ENCODE measurements at regions not wholly inside any gene's neighbourhood (a gene's known extent, or its start where the extent isn't known, plus 50 kb on each side); places are given as distances from the start of the nearest gene placed in this dataset.

- no peak for ATAC-seq (replicated peaks in 6 of 8)
- peaks cover 0 to 4% of the 10 kb centered on the region in 2 donors for H3K4me1 ChIP-seq (replicated peaks in 1 of 2)
- no peak overlapping the region for H3K4me3 ChIP-seq
- H3K27ac ChIP-seq, result no peak overlapping the region
- in situ Hi-C loops (cut with MboI; ENCODE audit: low pct_unique_long_range_greater_than_20kb in 2 of 9, low sequenced_read_pairs in 9 of 9, unreplicated experiment in 9 of 9), result no loop called here
These were observed 102.9 kb downstream of the CETN3 start for GRCh38 chr5:90306613-90307012.

DNA sequence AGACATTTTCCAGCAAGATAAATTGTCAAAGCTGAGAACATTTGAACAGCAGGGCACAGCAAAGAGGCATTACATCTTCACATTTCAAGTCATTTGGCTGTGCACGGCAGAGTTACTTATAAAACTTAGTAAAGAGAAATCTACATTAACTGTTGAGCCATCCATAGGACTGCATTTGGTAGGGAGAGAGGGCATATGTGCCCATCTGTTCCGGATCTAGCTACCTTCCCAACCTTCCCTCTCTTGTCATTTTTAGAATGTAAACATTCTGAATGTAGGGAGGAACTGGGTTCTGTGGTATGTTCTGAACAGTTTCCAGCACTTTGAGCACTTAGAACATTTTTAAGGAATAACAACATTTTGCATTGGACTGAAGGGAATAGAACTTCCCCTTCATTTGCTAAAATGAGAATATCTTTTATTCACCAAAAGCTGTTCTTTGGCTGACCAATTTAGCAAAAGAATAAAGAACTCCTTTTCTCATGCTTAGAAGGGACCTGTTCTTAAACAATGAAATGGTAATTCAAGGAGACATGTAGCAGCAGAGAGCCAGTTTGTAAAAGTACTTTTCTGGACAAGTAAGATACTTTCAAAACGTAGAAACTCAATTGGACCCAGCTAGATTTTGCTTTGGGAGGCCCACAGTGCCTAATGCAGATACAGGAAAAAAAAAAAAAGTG, 104.4 kb downstream of the CETN3 start:
- Histone ChIP-seq H3K4me1 (replicated peaks in 1 of 2) (peaks cover 0 to 4% of the 10 kb centered on the region in 2 donors), H3K27ac (no peak overlapping the region), H3K4me3 (no peak overlapping the region)
- WGBS, 10 experiments, result 0 to 41% (median 20%) methylated on average over 1 to 3 of the region's 3 CpGs
- in situ Hi-C loops (cut with MboI; ENCODE audit: low pct_unique_long_range_greater_than_20kb in 2 of 9, low sequenced_read_pairs in 9 of 9, unreplicated experiment in 9 of 9), result no loop called here
- peak in 2 of 8 experiments; percentile 14 to 16 for ATAC-seq (replicated peaks in 6 of 8)

DNA sequence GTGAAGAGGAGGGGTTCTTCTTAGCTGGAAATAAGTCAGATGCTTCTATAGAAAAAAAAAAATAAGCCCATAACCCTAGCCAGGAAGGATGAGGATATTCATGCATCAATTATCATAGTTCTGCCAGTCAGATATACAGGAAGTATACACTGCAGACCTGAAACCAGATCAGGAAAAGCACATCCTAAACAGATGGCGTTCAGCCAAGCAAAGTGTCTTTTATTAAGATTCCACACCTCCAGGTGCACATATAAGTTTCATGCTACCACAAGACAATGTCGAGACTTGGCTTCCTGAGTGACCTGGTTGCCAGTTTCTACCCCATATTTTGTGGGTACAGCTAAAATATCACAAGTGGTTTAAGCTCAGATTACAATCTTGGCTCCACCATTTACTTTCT, 108.3 kb downstream of the CETN3 start:
- Histone ChIP-seq H3K27ac (no peak overlapping the region), H3K4me3 (no peak overlapping the region), H3K4me1 (replicated peaks in 1 of 2) (peaks cover 4 to 5% of the 10 kb centered on the region in 2 donors)
- no peak for ATAC-seq (replicated peaks in 6 of 8)
- WGBS, 10 experiments, result 25 to 100% (median 58%) methylated on average over 1 to 2 of the region's 2 CpGs; no CpG with 5 or more reads in 3 of the 10 experiments
- in situ Hi-C loops (cut with MboI; ENCODE audit: low pct_unique_long_range_greater_than_20kb in 2 of 9, low sequenced_read_pairs in 9 of 9, unreplicated experiment in 9 of 9), result no loop called here

DNA sequence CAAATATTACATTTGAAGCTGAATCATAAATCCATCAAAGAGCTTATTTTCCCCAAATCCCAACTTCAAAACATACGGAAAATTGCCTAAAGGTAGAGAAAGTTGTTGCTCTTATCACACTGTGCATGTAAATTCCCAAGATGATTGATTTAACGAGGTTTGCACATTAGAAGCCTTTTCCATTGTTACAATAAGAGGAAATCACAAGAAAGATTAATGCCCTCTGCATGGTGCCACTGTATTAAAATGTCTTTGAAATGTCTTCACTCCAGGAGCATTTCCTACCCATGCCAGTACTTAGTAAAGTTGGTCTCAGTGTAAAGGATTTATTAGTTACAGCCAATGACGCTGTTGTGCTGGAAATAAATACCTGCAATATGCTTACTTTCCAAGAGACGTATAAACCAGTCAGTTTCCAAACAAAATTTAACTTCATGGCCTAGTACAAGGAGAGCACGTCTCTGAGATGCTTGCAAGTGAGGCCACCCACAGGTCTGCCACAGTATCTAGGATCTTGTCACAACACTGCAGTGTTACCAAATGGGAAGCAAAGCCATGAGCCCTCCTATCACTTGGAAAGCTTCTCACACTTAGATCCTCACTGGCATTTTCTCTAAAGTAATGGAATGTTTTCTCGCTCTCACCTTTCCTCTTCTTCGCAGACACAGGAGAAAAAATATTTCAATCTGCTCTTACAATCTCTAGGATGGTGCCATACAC, 112.4 kb downstream of the CETN3 start:
- in situ Hi-C loops (cut with MboI; ENCODE audit: low pct_unique_long_range_greater_than_20kb in 2 of 9, low sequenced_read_pairs in 9 of 9, unreplicated experiment in 9 of 9), result loop anchor here in 1 of 9 experiments (25.0 kb wide), 1 partner anchor 90 kb away; no protein-coding TSS in a partner anchor
- no peak overlapping the region for H3K27ac ChIP-seq
- 31 to 100% (median 55%) methylated on average over 1 to 7 of the region's 7 CpGs for WGBS, 10 experiments

GRCh38 chr5:90294604-90295003, 115.0 kb downstream of the CETN3 start:
- WGBS, 10 experiments, result 28 to 92% (median 66%) methylated on average over 1 to 5 of the region's 5 CpGs; no CpG with 5 or more reads in 1 of the 10 experiments
- in situ Hi-C loops (cut with MboI; ENCODE audit: low pct_unique_long_range_greater_than_20kb in 2 of 9, low sequenced_read_pairs in 9 of 9, unreplicated experiment in 9 of 9), result loop anchor here in 1 of 9 experiments (25.0 kb wide), 1 partner anchor 93 kb away; no protein-coding TSS in a partner anchor
- H3K4me3 ChIP-seq, result no peak overlapping the region
- no peak overlapping the region for H3K27ac ChIP-seq
- peaks cover 0 to 5% of the 10 kb centered on the region in 2 donors for H3K4me1 ChIP-seq (replicated peaks in 1 of 2)
- ATAC-seq (replicated peaks in 6 of 8), result no peak

More for the DNA sequence above, 112.4 kb downstream of the CETN3 start:
- peaks cover 0 to 5% of the 10 kb centered on the region in 2 donors for H3K4me1 ChIP-seq (replicated peaks in 1 of 2)
- no peak for ATAC-seq (replicated peaks in 6 of 8)
- H3K4me3 ChIP-seq, result no peak overlapping the region

DNA sequence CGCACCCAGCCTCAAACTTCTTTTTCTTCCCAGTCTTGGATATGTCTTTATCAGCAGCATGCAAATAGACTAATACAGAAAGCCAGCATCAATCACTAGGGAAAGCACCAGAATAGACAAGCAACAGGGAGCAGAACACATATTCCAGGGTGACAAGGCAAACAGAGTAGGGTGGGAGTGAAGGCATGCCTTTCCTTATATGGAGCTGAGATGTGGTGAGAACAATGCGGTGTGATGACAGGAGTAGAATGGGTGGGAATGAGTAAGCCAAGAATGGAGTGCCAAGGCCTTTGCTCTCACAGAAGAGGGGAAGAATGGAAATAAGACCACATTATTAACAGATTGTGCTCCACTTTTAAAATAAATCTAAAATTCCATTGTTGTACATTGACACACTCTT, 115.6 kb downstream of the CETN3 start:
- WGBS, 10 experiments, result 0 to 100% (median 89%) methylated on average over 1 to 2 of the region's 2 CpGs; no CpG with 5 or more reads in 3 of the 10 experiments
- Histone ChIP-seq H3K4me3 (no peak overlapping the region), H3K4me1 (replicated peaks in 1 of 2) (peaks cover 0 to 5% of the 10 kb centered on the region in 2 donors), H3K27ac (no peak overlapping the region)
- in situ Hi-C loops (cut with MboI; ENCODE audit: low pct_unique_long_range_greater_than_20kb in 2 of 9, low sequenced_read_pairs in 9 of 9, unreplicated experiment in 9 of 9), result loop anchor here in 1 of 9 experiments (25.0 kb wide), 1 partner anchor 93 kb away; no protein-coding TSS in a partner anchor
- ATAC-seq (replicated peaks in 6 of 8), result peak; percentile 47 to 99 (median 85)

- in situ Hi-C loops (cut with MboI; ENCODE audit: low pct_unique_long_range_greater_than_20kb in 2 of 9, low sequenced_read_pairs in 9 of 9, unreplicated experiment in 9 of 9), result loop anchor here in 1 of 9 experiments (25.0 kb wide), 1 partner anchor 97 kb away; no protein-coding TSS in a partner anchor
- ATAC-seq (replicated peaks in 6 of 8), result no peak
- H3K27ac ChIP-seq, result no peak overlapping the region
- no peaks in the 10 kb centered on the region for H3K4me1 ChIP-seq (replicated peaks in 1 of 2)
- 49 to 95% (median 81%) methylated on average over 4 to 5 of the region's 5 CpGs for WGBS, 10 experiments
- H3K4me3 ChIP-seq, result no peak overlapping the region
These were observed 118.9 kb downstream of the CETN3 start for GRCh38 chr5:90290648-90291047.

GRCh38 chr5:90289837-90290236, 119.7 kb downstream of the CETN3 start:
- Histone ChIP-seq H3K4me1 (replicated peaks in 1 of 2) (no peaks in the 10 kb centered on the region), H3K27ac (no peak overlapping the region), H3K4me3 (no peak overlapping the region)
- no peak for ATAC-seq (replicated peaks in 6 of 8)
- 10 to 95% (median 63%) methylated on average over 2 to 5 of the region's 5 CpGs; no CpG with 5 or more reads in 1 of the 10 experiments for WGBS, 10 experiments
- in situ Hi-C loops (cut with MboI; ENCODE audit: low pct_unique_long_range_greater_than_20kb in 2 of 9, low sequenced_read_pairs in 9 of 9, unreplicated experiment in 9 of 9), result loop anchor here in 1 of 9 experiments (25.0 kb wide), 1 partner anchor 97 kb away; no protein-coding TSS in a partner anchor

DNA sequence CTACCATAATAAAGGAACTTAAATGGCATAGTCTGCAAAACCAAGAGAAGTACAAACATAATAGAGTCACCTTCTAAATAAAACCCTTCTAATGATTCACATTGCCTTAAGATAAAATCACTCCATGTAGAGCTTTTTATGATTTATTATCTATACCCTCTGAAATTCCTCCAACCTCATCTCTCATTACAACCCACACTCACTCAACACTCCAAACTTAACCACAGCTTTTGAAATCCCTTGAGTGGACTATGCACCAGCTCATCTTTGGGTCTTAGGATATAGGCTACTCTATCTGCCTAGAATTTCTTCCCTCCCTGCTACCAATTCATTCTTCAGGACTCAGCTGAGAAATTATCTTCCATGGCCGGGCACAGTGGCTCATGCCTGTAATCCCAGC, 122.5 kb downstream of the CETN3 start:
- WGBS, 10 experiments, result 14 to 100% (median 60%) methylated on average over 1 of the region's 1 CpG; no CpG with 5 or more reads in 6 of the 10 experiments
- ATAC-seq (replicated peaks in 6 of 8), result no peak
- H3K4me3 ChIP-seq, result no peak overlapping the region
- in situ Hi-C loops (cut with MboI; ENCODE audit: low pct_unique_long_range_greater_than_20kb in 2 of 9, low sequenced_read_pairs in 9 of 9, unreplicated experiment in 9 of 9), result loop anchor here in 1 of 9 experiments (25.0 kb wide), 1 partner anchor 100 kb away; no protein-coding TSS in a partner anchor
- H3K4me1 ChIP-seq (replicated peaks in 1 of 2), result no peaks in the 10 kb centered on the region
- H3K27ac ChIP-seq, result no peak overlapping the region

DNA sequence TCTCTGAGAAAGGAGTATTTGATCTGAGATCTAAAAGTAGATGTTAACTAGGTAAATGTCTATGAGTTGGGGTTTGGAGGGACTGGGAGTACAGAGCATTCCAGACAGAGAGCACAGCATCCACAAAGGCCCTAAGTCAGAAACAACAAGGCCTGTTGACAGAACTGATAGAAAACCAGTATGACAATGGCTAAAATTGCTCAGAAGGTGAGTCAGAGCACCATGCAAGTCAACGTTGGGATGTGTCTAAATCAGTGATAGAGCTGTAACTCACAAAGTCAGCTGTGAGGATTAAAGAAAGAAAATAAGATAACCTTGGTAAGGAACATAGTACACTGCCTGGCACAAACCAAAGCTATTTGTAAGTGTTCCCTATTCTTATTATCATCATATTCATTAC, 124.0 kb downstream of the CETN3 start:
- in situ Hi-C loops (cut with MboI; ENCODE audit: low pct_unique_long_range_greater_than_20kb in 2 of 9, low sequenced_read_pairs in 9 of 9, unreplicated experiment in 9 of 9), result loop anchor here in 1 of 9 experiments (25.0 kb wide), 1 partner anchor 102 kb away; no protein-coding TSS in a partner anchor
- H3K27ac ChIP-seq, result no peak overlapping the region
- 0 to 73% (median 40%) methylated on average over 1 of the region's 1 CpG; no CpG with 5 or more reads in 3 of the 10 experiments for WGBS, 10 experiments

GRCh38 chr5:90284375-90284774, 125.2 kb downstream of the CETN3 start:
- no peak overlapping the region for H3K4me3 ChIP-seq
- H3K27ac ChIP-seq, result no peak overlapping the region
- ATAC-seq (replicated peaks in 6 of 8), result peak in 3 of 8 experiments; percentile 40 to 80 (median 78)
- WGBS, 10 experiments, result 33 to 100% (median 90%) methylated on average over 1 of the region's 1 CpG; no CpG with 5 or more reads in 1 of the 10 experiments
- H3K4me1 ChIP-seq (replicated peaks in 1 of 2), result no peaks in the 10 kb centered on the region
- in situ Hi-C loops (cut with MboI; ENCODE audit: low pct_unique_long_range_greater_than_20kb in 2 of 9, low sequenced_read_pairs in 9 of 9, unreplicated experiment in 9 of 9), result loop anchor here in 1 of 9 experiments (25.0 kb wide), 1 partner anchor 103 kb away; no protein-coding TSS in a partner anchor

More for the DNA sequence above, 124.0 kb downstream of the CETN3 start:
- Histone ChIP-seq H3K4me3 (no peak overlapping the region), H3K4me1 (replicated peaks in 1 of 2) (no peaks in the 10 kb centered on the region)
- ATAC-seq (replicated peaks in 6 of 8), result no peak

- ATAC-seq (replicated peaks in 6 of 8), result no peak
These were observed 130.5 kb downstream of the CETN3 start for GRCh38 chr5:90279091-90279490.

GRCh38 chr5:90274216-90274615, 135.3 kb downstream of the CETN3 start:
- in situ Hi-C loops (cut with MboI; ENCODE audit: low pct_unique_long_range_greater_than_20kb in 2 of 9, low sequenced_read_pairs in 9 of 9, unreplicated experiment in 9 of 9), result loop anchor here in 3 of 9 experiments (25.0 kb wide), 2 partner anchors 1537 to 1562 kb away; no protein-coding TSS in a partner anchor
- H3K27ac ChIP-seq, result no peak overlapping the region
- WGBS, 10 experiments, result 25 to 100% (median 83%) methylated on average over 1 to 2 of the region's 2 CpGs

More at GRCh38 chr5:90279091-90279490, 130.5 kb downstream of the CETN3 start:
- in situ Hi-C loops (cut with MboI; ENCODE audit: low pct_unique_long_range_greater_than_20kb in 2 of 9, low sequenced_read_pairs in 9 of 9, unreplicated experiment in 9 of 9), result loop anchor here in 1 of 9 experiments (25.0 kb wide), 1 partner anchor 108 kb away; no protein-coding TSS in a partner anchor
- WGBS, 10 experiments, result 29 to 100% (median 88%) methylated on average over 1 to 3 of the region's 3 CpGs; no CpG with 5 or more reads in 1 of the 10 experiments
- H3K4me1 ChIP-seq (replicated peaks in 1 of 2), result no peaks in the 10 kb centered on the region
- H3K27ac ChIP-seq, result no peak overlapping the region
- H3K4me3 ChIP-seq, result no peak overlapping the region

More at GRCh38 chr5:90274216-90274615, 135.3 kb downstream of the CETN3 start:
- no peak for ATAC-seq (replicated peaks in 6 of 8)
- no peaks in the 10 kb centered on the region for H3K4me1 ChIP-seq (replicated peaks in 1 of 2)
- H3K4me3 ChIP-seq, result no peak overlapping the region
